ENCODE measurements at regions not wholly inside any gene's neighbourhood (a gene's known extent, or its start where the extent isn't known, plus 50 kb on each side); places are given as distances from the start of the nearest gene placed in this dataset.

DNA sequence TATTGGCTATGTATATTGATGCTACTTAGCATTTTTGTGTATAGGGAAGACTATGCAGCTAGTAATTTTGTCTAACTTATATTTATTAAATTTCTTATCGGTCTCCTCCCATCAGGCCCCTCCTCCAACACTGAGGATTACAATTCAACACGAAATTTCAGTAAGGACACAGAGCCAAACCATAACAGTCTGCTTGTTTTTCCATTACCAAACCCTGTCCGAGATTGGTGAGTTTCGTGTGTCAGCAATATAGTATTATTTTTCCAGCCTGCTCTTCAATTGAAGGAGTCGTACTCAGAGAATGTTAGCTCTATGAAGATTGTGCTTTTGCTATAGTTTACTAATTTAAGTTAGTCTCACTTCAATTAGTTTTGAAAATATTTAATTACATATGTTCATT, 1495.3 kb downstream of the MRPL39 start:
- TF ChIP-seq EZH2 (IDR thresholded peaks at IDR 0.05; ENCODE audit: borderline replicate concordance, low read depth, low read length, severe bottlenecking), result no peak
- TF ChIP-seq, protein P1, sequence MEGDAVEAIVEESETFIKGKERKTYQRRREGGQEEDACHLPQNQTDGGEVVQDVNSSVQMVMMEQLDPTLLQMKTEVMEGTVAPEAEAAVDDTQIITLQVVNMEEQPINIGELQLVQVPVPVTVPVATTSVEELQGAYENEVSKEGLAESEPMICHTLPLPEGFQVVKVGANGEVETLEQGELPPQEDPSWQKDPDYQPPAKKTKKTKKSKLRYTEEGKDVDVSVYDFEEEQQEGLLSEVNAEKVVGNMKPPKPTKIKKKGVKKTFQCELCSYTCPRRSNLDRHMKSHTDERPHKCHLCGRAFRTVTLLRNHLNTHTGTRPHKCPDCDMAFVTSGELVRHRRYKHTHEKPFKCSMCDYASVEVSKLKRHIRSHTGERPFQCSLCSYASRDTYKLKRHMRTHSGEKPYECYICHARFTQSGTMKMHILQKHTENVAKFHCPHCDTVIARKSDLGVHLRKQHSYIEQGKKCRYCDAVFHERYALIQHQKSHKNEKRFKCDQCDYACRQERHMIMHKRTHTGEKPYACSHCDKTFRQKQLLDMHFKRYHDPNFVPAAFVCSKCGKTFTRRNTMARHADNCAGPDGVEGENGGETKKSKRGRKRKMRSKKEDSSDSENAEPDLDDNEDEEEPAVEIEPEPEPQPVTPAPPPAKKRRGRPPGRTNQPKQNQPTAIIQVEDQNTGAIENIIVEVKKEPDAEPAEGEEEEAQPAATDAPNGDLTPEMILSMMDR (IDR thresholded peaks at IDR 0.05; ENCODE audit: extremely low read depth in 1 of 2, insufficient read depth in 1 of 2, low read depth in 1 of 2, low read length in 2 of 2), result no peak
- TF ChIP-seq POLR2AphosphoS5 (IDR thresholded peaks at IDR 0.05; ENCODE audit: insufficient read depth, low read depth, low read length), result no peak
- TF ChIP-seq MYC (IDR thresholded peaks at IDR 0.05; ENCODE audit: low read depth, low read length), result no peak
- TF ChIP-seq FOS (IDR thresholded peaks at IDR 0.05; ENCODE audit: borderline replicate concordance, insufficient read depth, low read length), result no peak
- TF ChIP-seq, protein P2, sequence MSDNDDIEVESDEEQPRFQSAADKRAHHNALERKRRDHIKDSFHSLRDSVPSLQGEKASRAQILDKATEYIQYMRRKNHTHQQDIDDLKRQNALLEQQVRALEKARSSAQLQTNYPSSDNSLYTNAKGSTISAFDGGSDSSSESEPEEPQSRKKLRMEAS (IDR thresholded peaks at IDR 0.05; ENCODE audit: insufficient read depth, insufficient read length), result no peak

Measured in endothelial cell of umbilical vein (primary cell).